Activated T-helper 2 cell treated with anti-CD3 and anti-CD28 coated beads, Interferon-gamma antibody, Interleukin-2, Interleukin-4, amounts not matched to agents 10 μg/mL and 5 μg/mL and 100 μg/mL, durations not matched to agents 14 hours and 24 hours and 36 hours (primary cell): ENCODE measurements at regions not wholly inside any gene's neighbourhood (a gene's known extent, or its start where the extent isn't known, plus 50 kb on each side); places are given as distances from the start of the nearest gene placed in this dataset.
A peak's percentile ranks its signal among the peaks of the same experiment; 100 is the strongest.

Experiments used
- DNase-seq: peaks from one replicate; pipeline ENCODE4 v3.0.0; 2021; ENCODE audit warnings: low spot score
- H3K27ac Mint-ChIP-seq: one replicate; pipeline ENCODE4 v1.8.0; 2021; ENCODE audit warnings: mixed read lengths
- H3K27me3 Mint-ChIP-seq: one replicate; pipeline ENCODE4 v1.8.0; 2021; ENCODE audit warnings: low read depth, mixed read lengths
- H3K36me3 Mint-ChIP-seq: one replicate; pipeline ENCODE4 v1.8.0; 2021; ENCODE audit warnings: low read depth, mixed read lengths
- H3K4me1 Mint-ChIP-seq: one replicate; pipeline ENCODE4 v1.8.0; 2021; ENCODE audit warnings: low read depth, mixed read lengths
- H3K4me3 Mint-ChIP-seq: one replicate; pipeline ENCODE4 v1.8.0; 2021; ENCODE audit warnings: low read depth, mild to moderate bottlenecking, moderate library complexity, mixed read lengths
- H3K9me3 Mint-ChIP-seq: one replicate; pipeline ENCODE4 v1.8.0; 2021; ENCODE audit warnings: mixed read lengths
- intact Hi-C: fragments of 100-400 bp; cut with micrococcal nuclease; formaldehyde crosslinking; loops from one replicate; pipeline ENCODE4 v1.15.1; 2023

DNA sequence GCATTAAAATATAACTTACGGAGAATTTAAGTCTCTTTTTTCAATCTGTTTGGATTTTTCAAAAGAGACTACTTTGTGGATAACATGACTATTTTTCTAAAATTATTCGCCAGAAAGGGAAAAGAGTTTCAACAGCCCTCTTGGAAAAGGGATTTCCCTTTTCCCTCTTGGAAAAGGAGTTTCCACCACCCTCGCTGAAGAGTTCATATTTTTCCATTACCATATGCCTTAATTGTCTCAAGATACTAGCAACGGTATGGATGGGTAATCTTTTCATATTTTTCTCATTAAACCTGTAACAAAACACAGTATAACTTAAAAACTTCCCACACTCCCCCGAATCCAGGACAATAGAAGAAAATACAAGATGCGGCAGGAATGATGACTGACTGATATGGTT lies 66.1 kb upstream of the SPATA12 start:
- Mint-ChIP-seq H3K4me1 (peaks cover 3% of the 10 kb centered on the region), H3K9me3 (no peaks in the 10 kb centered on the region), H3K4me3 (no peak overlapping the region), H3K27me3 (peaks cover 30% of the 10 kb centered on the region), H3K36me3 (no peaks in the 10 kb centered on the region), H3K27ac (no peak overlapping the region)
- DNase-seq, result no peak
- intact Hi-C loops, result loop anchor here (10.0 kb wide), 1 partner anchor 230 kb away; the partner anchor contains the start of gene APPL1

DNA sequence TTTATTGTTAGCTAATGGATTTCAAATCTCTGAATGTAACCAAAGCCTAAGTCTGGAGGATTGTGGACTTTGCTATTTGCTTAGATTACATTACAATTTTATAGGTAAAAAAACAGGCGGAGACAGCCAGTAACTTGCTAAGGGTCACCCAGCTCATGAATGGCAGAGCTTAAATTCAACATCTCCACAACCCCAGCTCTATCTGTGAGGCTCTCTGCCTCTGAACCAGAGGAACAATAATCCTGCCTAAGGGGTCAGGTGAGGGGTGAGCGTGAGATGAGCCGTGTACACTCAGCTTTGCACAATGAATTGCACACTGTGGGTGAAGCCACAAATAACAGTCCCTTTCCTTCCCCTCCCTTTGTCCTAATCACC lies 69.8 kb upstream of the SPATA12 start:
- Mint-ChIP-seq H3K4me3 (no peak overlapping the region), H3K27ac (no peak overlapping the region), H3K36me3 (no peaks in the 10 kb centered on the region), H3K9me3 (no peaks in the 10 kb centered on the region), H3K27me3 (peaks cover 24% of the 10 kb centered on the region), H3K4me1 (peaks cover 24% of the 10 kb centered on the region)
- no peak for DNase-seq
- intact Hi-C loops, result loop anchor here (10.0 kb wide), 1 partner anchor 234 kb away; the partner anchor contains the start of gene APPL1

DNA sequence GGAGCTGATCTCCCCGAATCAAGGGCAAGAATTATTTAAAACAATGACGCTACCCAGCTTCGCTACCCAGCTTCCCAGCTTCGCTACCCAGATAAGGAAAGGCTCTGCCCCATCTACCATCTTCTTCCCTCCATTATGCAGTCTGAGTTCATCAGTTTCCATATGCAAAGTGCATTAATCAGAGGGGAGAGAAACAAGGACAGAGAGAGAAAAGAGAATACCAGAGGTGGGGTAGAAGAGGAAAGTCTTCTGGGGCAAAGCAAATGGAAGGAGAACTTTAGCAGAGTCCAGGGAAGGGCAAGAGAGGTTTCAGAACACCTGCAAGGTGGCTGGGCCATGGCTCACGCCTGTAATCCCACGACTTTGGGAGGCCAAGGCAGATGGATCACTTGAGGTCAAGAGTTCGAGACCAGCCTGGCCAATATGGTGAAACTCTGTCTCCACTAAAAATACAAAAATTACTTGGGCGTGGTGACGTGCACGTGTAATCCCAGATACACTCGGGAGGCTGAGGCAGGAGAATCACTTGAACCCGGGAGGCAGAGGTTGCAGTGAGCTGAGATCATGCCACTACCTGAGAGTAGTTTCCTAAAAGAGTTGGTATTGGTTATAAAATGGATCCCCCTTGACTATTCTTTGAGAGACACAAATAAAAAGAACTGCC lies 70.4 kb upstream of the SPATA12 start:
- H3K27me3 Mint-ChIP-seq, result peaks cover 24% of the 10 kb centered on the region
- peaks cover 25% of the 10 kb centered on the region for H3K4me1 Mint-ChIP-seq
- H3K27ac Mint-ChIP-seq, result no peak overlapping the region
- H3K36me3 Mint-ChIP-seq, result no peaks in the 10 kb centered on the region
- no peak overlapping the region for H3K4me3 Mint-ChIP-seq
- H3K9me3 Mint-ChIP-seq, result no peaks in the 10 kb centered on the region
- DNase-seq, result no peak
- intact Hi-C loops, result loop anchor here (1.0 to 10.0 kb wide), 3 partner anchors 190 to 288 kb away; partner anchors contain the start of gene APPL1

GRCh38 chr3:56989169-56989976 lies 71.1 kb upstream of the SPATA12 start:
- no peak overlapping the region for H3K4me3 Mint-ChIP-seq
- H3K36me3 Mint-ChIP-seq, result no peaks in the 10 kb centered on the region
- H3K27me3 Mint-ChIP-seq, result peaks cover 24% of the 10 kb centered on the region
- no peaks in the 10 kb centered on the region for H3K9me3 Mint-ChIP-seq
- H3K27ac Mint-ChIP-seq, result no peak overlapping the region
- DNase-seq, result no peak
- intact Hi-C loops, result loop anchor here (1.0 kb wide), 2 partner anchors 189 to 287 kb away; no protein-coding TSS in a partner anchor
- H3K4me1 Mint-ChIP-seq, result peaks cover 28% of the 10 kb centered on the region

GRCh38 chr3:56988458-56989168 lies 71.9 kb upstream of the SPATA12 start:
- H3K36me3 Mint-ChIP-seq, result no peaks in the 10 kb centered on the region
- peak; percentile 44 for DNase-seq
- intact Hi-C loops, result loop anchor here (1.0 kb wide), 2 partner anchors 188 to 286 kb away; no protein-coding TSS in a partner anchor
- H3K27me3 Mint-ChIP-seq, result peaks cover 24% of the 10 kb centered on the region
- H3K4me3 Mint-ChIP-seq, result no peak overlapping the region
- no peak overlapping the region for H3K27ac Mint-ChIP-seq
- no peaks in the 10 kb centered on the region for H3K9me3 Mint-ChIP-seq
- H3K4me1 Mint-ChIP-seq, result peaks cover 28% of the 10 kb centered on the region

- H3K36me3 Mint-ChIP-seq, result no peaks in the 10 kb centered on the region
- H3K4me1 Mint-ChIP-seq, result peaks cover 34% of the 10 kb centered on the region
- intact Hi-C loops, result loop anchor here (2.0 kb wide), 1 partner anchor 131 kb away; no protein-coding TSS in a partner anchor
- H3K4me3 Mint-ChIP-seq, result no peak overlapping the region
- H3K9me3 Mint-ChIP-seq, result no peaks in the 10 kb centered on the region
- DNase-seq, result no peak
- peaks cover 24% of the 10 kb centered on the region for H3K27me3 Mint-ChIP-seq
- H3K27ac Mint-ChIP-seq, result no peak overlapping the region
Measured at GRCh38 chr3:56987238-56987895, 73.1 kb upstream of the SPATA12 start.

GRCh38 chr3:56986347-56986746 lies 74.1 kb upstream of the SPATA12 start:
- intact Hi-C loops, result loop anchor here (2.0 kb wide), 1 partner anchor 130 kb away; no protein-coding TSS in a partner anchor
- Mint-ChIP-seq H3K36me3 (no peaks in the 10 kb centered on the region), H3K9me3 (no peaks in the 10 kb centered on the region), H3K4me3 (no peak overlapping the region), H3K27me3 (peaks cover 19% of the 10 kb centered on the region), H3K27ac (peak overlapping the region; percentile 18), H3K4me1 (peaks cover 36% of the 10 kb centered on the region)
- no peak for DNase-seq

GRCh38 chr3:56985878-56986277 lies 74.6 kb upstream of the SPATA12 start:
- H3K36me3 Mint-ChIP-seq, result no peaks in the 10 kb centered on the region
- H3K4me3 Mint-ChIP-seq, result no peak overlapping the region
- no peak for DNase-seq
- intact Hi-C loops, result loop anchor here (2.0 kb wide), 1 partner anchor 129 kb away; no protein-coding TSS in a partner anchor
- no peaks in the 10 kb centered on the region for H3K9me3 Mint-ChIP-seq
- peaks cover 14% of the 10 kb centered on the region for H3K27me3 Mint-ChIP-seq
- H3K4me1 Mint-ChIP-seq, result peaks cover 40% of the 10 kb centered on the region
- peak overlapping the region; percentile 18 for H3K27ac Mint-ChIP-seq

- H3K27me3 Mint-ChIP-seq, result peaks cover 12% of the 10 kb centered on the region
- no peaks in the 10 kb centered on the region for H3K36me3 Mint-ChIP-seq
- H3K4me3 Mint-ChIP-seq, result no peak overlapping the region
- H3K4me1 Mint-ChIP-seq, result peaks cover 45% of the 10 kb centered on the region
- intact Hi-C loops, result no loop called here
- DNase-seq, result no peak
- H3K9me3 Mint-ChIP-seq, result no peaks in the 10 kb centered on the region
- H3K27ac Mint-ChIP-seq, result no peak overlapping the region
Measured at GRCh38 chr3:56985460-56985859, 75.0 kb upstream of the SPATA12 start.

GRCh38 chr3:56983427-56983826 lies 77.0 kb upstream of the SPATA12 start:
- H3K27me3 Mint-ChIP-seq, result no peaks in the 10 kb centered on the region
- DNase-seq, result no peak
- intact Hi-C loops, result loop anchor here (5.0 kb wide), 1 partner anchor 226 kb away; no protein-coding TSS in a partner anchor
- no peaks in the 10 kb centered on the region for H3K36me3 Mint-ChIP-seq
- H3K4me1 Mint-ChIP-seq, result peaks cover 41% of the 10 kb centered on the region
- no peak overlapping the region for H3K4me3 Mint-ChIP-seq
- no peak overlapping the region for H3K27ac Mint-ChIP-seq
- H3K9me3 Mint-ChIP-seq, result no peaks in the 10 kb centered on the region

DNA sequence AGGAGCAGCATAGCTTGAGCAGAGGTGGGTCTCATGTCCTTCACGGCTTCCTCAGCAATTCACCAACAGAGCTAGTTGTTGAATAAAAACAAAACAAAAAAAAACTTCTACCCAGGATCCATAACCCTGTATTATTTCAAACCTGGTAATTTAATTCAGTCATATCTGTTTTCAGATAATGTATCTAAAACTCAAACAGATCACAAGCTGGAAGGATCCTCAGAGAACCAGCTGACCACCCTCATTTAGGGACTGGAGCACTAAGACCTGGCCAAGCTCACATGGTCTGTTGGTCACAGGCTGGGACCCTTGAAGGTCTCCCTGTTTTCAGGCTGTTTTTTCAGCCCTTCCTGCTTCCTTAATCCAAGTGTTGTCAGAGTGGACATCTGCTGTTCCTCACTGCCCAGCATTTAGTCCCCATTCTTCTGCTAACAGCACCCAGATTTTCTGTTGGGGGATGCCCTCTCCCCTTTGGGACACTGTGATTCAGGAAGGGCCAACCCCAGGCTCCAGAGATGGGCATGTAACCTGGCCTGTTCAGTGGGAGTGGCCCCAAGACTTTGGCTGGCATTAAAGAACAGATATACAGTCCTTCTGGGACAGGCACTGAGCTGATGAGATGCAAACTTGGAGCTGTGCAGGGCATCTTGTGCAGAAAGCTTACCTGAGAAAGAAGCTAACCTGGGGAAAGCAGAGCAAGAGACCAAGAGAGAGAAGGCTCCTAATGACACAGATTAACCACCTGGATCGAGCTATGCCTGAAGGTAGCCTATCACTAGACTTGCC lies 78.8 kb upstream of the SPATA12 start:
- peaks cover 33% of the 10 kb centered on the region for H3K4me1 Mint-ChIP-seq
- no peaks in the 10 kb centered on the region for H3K36me3 Mint-ChIP-seq
- intact Hi-C loops, result loop anchor here (1.0 to 5.0 kb wide), 5 partner anchors 51 to 224 kb away; partner anchors contain the start of gene ARHGEF3
- no peaks in the 10 kb centered on the region for H3K9me3 Mint-ChIP-seq
- H3K4me3 Mint-ChIP-seq, result no peak overlapping the region
- H3K27ac Mint-ChIP-seq, result peak overlapping the region; percentile 72
- no peaks in the 10 kb centered on the region for H3K27me3 Mint-ChIP-seq
- no peak for DNase-seq
